WI38 (cell line): ENCODE measurements at regions not wholly inside any gene's neighbourhood (a gene's known extent, or its start where the extent isn't known, plus 50 kb on each side); places are given as distances from the start of the nearest gene placed in this dataset.

Experiments
- H3K4me3 ChIP-seq: 2 replicates; pipeline ENCODE4 v1.5.1; 2011; ENCODE audit warnings: low read depth, mild to moderate bottlenecking, control low read depth, low read length
- CTCF ChIP-seq: IDR thresholded peaks from 2 replicates; pipeline ENCODE4 v1.5.1; 2012; ENCODE audit warnings: low read depth, mild to moderate bottlenecking, control low read depth, low read length

DNA sequence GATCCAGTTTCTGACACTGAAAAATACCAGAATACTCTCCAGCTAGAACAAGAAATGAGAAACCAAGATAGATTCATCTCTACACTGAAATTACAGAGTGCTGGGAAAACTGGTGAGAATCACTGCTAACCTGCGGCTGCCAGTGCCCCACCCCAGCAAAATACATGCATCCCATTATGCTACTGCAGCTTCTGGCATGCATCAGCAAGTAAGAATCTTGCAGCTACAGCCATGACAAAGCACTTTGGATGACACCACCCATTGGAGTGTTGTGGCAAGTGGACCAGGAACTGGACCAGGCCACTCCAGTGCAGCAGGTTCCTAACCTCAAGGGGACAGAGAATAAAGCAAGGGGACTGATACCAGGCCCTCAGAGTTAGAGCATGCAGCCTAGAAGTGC lies 378.8 kb upstream of the ETAA1 start:
- no peak overlapping the region for H3K4me3 ChIP-seq
- TF ChIP-seq CTCF = no peak

GRCh38 chr2:67032076-67032475 lies 365.1 kb upstream of the ETAA1 start:
- no peak overlapping the region for H3K4me3 ChIP-seq
- TF ChIP-seq CTCF = no peak

DNA sequence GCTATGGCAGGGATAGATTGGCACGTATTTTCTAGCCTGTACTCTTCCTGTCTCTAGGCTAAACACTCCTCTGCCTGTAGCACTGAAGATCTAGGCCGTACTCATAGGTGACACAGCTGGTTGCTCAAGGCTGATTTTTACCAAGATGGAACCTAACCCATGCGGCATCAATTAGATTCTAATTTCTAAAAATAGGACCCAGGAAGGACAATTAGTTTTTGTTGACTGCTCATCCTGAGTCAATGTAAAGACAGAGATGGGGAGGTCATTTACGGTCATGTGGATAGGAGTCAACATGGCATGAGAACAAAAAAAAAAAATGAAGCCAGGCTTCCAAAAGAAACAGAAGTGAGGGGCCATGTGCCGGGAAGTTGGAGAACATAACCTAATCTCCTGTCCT lies 360.7 kb upstream of the ETAA1 start:
- no peak for TF ChIP-seq CTCF
- no peak overlapping the region for H3K4me3 ChIP-seq

DNA sequence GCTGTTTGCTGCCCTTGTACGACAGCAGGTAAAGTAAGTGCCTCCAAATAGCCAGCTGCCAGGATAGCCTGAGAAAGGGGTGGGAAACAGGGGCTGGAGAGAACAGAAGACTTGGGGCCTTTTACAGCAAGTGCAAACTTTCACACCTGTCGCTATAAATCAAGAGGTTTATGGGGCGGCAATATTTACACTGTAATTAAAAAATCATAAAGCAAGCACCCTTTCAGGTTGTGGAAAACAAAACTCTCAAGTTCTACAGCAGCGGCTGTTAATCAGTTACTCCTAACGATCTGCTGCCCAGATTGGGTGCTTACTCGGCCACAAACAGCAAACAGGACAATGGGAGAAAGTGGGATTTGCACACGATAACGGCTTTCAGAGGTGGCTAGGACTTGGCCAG lies 359.5 kb upstream of the ETAA1 start:
- no peak overlapping the region for H3K4me3 ChIP-seq
- no peak for TF ChIP-seq CTCF

DNA sequence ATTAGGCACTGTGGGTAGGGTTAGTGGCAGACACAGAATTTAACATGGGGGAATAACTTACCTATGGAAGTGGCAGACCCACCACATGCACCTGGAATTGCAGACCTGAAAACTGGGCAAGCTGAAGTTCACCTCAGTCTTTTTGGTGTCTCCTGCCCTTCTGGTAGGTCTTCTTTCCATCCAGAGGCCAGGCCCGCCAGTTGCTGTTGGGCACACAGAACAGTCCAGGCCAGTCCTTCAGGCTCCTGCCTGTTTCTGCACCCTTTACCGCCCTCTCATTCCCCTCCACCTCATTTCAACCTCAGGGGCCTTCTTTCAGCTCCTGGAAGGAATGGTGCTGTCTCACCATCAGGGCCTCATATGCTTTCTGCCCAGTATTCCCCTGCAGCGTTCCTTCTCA lies 358.9 kb upstream of the ETAA1 start:
- no peak for TF ChIP-seq CTCF
- no peak overlapping the region for H3K4me3 ChIP-seq

- no peak for TF ChIP-seq CTCF
- H3K4me3 ChIP-seq = no peak overlapping the region
Measured at GRCh38 chr2:67039058-67039457, 358.1 kb upstream of the ETAA1 start.

DNA sequence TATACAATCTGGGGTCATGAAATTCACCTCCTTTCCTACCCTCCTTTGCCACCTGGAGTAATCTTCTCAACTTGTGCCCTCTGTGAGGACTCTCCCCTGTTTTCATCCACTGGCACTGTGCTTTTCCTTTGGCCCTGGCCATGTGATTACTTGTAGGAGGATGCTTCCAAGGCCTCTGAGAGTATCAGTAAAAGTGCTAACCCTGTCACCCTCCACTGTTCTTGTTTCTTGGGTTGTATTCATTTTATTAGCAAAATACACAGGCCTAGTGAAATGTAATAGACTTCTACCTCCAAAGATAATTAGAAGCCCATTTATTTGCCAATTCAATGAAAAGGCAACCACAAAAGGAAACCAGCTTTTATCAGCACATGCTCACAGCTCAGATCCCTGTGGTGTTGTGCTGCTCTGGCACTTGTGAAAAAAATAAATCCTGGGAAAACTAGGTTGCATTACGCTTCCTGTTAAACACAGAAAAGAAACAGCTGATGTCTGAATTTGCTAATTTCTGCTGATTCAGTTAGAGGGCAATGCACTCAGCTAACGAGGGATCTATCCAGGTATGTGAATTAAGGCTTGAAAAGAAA lies 357.5 kb upstream of the ETAA1 start:
- H3K4me3 ChIP-seq = no peak overlapping the region
- no peak for TF ChIP-seq CTCF
